Suppressor macrophage treated with lipopolysaccharide for 1 hour (primary cell): ENCODE measurements at regions not wholly inside any gene's neighbourhood (a gene's known extent, or its start where the extent isn't known, plus 50 kb on each side); places are given as distances from the start of the nearest gene placed in this dataset.
"Not testable (repeated sequence)": the region's sequence is repeated elsewhere in the genome, so short reads cannot be mapped to it uniquely, and the experiment has no call there.

Experiments
- DNase-seq, 3 donors: peaks; one replicate each; pipeline ENCODE4 v3.0.0-alpha.2; 2020 to 2022

GRCh38 chr6:63487103-63487813 lies 85.0 kb upstream of the LOC128125822 start:
- no peak for DNase-seq

GRCh38 chr6:63491119-63491518 lies 81.2 kb upstream of the LOC128125822 start:
- no peak for DNase-seq

DNA sequence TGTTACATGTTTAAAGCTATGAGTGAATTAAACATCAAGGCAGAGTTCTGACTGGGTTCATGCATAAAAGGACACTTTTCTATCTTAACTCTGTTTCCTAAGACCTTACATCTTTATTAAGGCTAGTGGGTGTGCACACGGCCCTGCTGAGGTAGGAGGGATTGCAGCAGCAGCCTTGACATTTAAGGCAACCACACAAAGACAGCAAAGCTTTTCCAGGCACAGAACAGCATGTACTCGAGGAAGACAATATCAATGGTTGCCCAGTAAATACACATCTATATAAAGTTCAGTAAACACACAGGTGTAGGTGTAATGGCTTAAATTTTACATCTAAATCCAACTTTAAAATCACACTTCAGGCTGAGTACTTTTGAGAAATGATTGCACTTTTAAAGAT lies 79.8 kb upstream of the LOC128125822 start:
- DNase-seq, result no peak

- no peak for DNase-seq
Observed at GRCh38 chr6:63493557-63493956, 78.7 kb upstream of the LOC128125822 start.

DNA sequence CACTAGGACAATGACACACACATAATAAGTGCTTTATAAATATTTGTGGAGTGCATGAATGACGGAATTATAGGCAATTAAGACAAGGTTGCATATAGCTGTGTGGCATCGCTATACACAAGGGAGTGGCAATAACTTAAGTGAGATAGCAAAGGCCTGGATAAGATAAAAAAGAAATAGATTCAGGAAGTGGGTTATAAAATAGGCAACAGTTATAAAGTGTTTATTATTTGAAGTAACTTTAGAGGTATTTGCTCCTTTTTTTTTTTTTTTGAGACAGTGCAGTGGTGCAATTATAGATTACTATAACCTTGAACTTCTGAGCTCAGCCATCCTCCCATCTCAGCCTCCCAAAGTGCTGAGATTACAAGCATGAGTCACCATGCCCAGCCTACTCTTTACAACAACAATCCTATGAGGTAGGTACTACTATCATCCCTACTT lies 75.9 kb upstream of the LOC128125822 start:
- no peak for DNase-seq

- no peak for DNase-seq
Observed at GRCh38 chr6:63502156-63502555, 70.1 kb upstream of the LOC128125822 start.

- no peak for DNase-seq
Observed at GRCh38 chr6:63503199-63503598, 69.1 kb upstream of the LOC128125822 start.

DNA sequence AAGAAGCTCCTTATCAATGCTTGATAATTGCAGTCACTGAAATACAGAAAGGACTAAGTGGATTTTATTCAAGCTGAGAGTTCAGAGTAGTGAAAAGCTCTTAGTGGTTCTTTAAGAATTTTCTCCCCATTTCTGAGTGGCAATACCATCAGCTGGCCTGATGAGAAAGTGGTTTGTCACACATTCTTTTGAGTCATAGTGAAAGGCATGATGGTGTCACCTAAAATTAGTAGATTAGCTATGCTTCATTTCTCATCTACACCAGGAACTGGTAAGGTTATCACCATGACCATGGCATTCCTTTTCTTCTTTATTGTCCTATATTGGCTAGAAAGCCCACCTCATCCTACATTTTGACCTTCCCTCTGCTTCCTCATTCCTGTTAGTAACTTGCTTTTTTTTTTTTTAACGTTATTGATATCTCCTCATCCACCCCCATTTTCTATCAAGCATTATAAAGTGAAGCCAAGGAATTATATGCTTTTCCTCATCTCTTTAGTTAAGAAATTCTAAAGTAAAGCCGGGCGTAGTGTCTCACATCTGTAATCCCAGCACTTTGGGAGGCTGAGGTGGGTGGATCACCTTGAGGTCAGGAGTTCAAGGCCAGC lies 67.4 kb upstream of the LOC128125822 start:
- DNase-seq, result peak in 2 of 3 donors; percentile 10 to 36

GRCh38 chr6:63507096-63507495 lies 65.2 kb upstream of the LOC128125822 start:
- no peak for DNase-seq

- DNase-seq, result no peak
Observed at GRCh38 chr6:63509652-63510352, 62.5 kb upstream of the LOC128125822 start.

DNA sequence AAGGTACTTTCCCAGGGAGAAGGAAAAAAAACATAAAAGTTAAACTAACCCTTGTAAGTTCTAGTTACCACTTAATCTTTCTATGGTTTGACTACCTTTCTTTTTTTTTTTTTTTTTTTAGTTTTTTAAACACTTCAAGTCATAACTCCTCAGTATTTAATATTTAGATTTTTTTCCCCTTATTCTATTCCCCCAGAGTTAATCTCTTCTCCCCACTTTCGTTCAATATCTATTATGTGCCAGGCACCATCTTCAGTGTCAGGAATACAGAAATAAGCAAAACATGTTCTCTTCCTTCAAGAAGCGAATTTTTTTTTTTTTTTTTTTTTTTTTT lies 62.0 kb upstream of the LOC128125822 start:
- DNase-seq, result no peak

DNA sequence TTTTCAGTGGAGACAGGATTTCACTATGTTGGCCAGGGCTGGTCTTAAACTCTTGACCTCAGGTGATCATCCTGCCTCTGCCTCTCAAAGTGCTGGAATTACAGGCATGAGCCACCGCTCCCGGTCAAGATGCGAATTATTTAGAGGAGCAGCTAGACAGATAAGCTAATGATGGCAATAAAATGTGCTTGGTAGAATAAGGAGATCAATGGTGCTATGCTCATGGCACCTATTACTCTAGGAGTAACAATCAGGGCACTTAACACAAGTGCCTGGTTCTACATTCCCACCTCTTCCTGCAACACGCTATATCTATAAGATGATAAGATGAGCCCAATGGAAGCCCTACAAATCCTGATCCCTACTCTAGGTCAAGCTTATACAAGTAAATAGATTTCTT lies 61.4 kb upstream of the LOC128125822 start:
- DNase-seq, result no peak

GRCh38 chr6:63514488-63515173 lies 57.6 kb upstream of the LOC128125822 start:
- no peak for DNase-seq

DNA sequence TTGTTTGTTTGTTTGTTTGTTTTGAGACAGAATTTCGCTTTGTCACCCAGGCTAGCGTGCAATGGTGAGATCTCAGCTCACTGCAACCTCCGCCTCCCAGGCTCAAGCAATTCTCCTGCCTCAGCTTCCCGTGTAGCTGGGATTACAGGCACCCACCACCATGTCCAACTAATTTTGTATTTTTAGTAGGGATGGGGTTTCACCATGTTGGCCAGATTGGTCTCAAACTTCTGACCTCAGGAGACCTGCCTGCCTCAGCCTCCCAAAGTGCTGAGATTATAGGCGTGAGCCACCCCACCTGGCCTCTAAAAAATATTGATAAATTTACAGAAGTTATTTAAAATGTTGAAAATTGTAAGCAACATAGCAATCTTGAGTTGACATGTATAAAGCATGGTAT lies 57.1 kb upstream of the LOC128125822 start:
- not testable (repeated sequence) for DNase-seq

GRCh38 chr6:63516186-63516944 lies 55.9 kb upstream of the LOC128125822 start:
- no peak for DNase-seq

DNA sequence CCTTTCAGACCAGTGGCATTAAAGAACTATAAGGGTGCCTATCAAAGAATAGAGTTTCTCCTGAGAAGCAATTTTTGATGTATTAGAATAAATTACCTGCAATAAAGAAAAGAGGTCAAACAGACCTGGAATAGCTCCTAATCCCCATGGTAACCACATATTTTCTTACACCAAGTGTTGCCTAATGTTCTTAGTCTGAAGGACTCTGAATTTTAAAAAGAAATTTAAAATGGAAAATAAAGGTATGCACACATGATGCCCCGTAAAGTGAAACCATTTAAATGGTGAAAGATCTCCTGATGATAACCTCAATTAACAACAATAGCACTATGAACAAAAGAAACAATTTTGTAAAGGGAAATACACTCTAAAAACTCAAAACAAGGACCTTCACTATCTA lies 55.1 kb upstream of the LOC128125822 start:
- DNase-seq, result no peak

- DNase-seq, result no peak
Observed at GRCh38 chr6:63521475-63522210, 50.6 kb upstream of the LOC128125822 start.
